Neural cell (in vitro differentiated cells): ENCODE measurements at regions not wholly inside any gene's neighbourhood (a gene's known extent, or its start where the extent isn't known, plus 50 kb on each side); places are given as distances from the start of the nearest gene placed in this dataset.

Experiments used
- EZH2 ChIP-seq: fragments of 200-600, 300-800 bp; shearing (Covaris generic), sonication (generic); IDR thresholded peaks from 2 replicates; pipeline ENCODE4 v1.6.1; 2014; ENCODE audit warnings: antibody characterized with exemption, low read length, borderline replicate concordance, mild to moderate bottlenecking; ENCODE audit not compliant: insufficient read depth, poor library complexity, severe bottlenecking
- RAD21 ChIP-seq: fragments of 450-650 bp; conservative IDR thresholded peaks from 2 replicates; pipeline ENCODE4 v1.6.1; 2014; ENCODE audit warnings: antibody characterized with exemption, mild to moderate bottlenecking, moderate library complexity
- TF ChIP-seq, protein P1 (sequence below): fragments of 450-650 bp; IDR thresholded peaks from 2 replicates; pipeline ENCODE4 v1.5.1; 2014; ENCODE audit warnings: antibody characterized with exemption, mild to moderate bottlenecking, moderate library complexity; ENCODE audit not compliant: poor library complexity, severe bottlenecking
- TF ChIP-seq, protein P2 (sequence below): IDR thresholded peaks from 2 replicates; pipeline ENCODE4 v1.6.1; 2012; ENCODE audit warnings: borderline replicate concordance

DNA sequence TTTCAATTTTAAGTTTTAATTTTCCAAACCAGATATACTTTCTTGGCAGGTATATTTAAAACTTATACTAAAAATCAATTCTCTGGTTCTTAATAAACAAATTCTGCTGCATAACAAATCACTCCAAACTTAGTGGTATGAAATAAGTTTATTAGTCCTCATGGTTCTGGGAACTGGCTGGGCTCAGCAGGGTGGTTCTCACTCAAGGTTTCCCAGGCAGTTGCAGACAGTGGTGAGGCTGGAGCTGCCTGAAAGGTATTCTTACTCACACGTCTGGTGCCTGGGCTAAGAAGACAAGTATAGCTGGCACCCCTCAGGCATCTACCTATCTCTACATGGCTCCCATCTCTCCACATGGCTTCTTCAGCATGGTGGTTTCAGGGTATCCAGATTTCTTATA is 308.2 kb upstream of the CCDC196 start:
- TF ChIP-seq, protein P1, sequence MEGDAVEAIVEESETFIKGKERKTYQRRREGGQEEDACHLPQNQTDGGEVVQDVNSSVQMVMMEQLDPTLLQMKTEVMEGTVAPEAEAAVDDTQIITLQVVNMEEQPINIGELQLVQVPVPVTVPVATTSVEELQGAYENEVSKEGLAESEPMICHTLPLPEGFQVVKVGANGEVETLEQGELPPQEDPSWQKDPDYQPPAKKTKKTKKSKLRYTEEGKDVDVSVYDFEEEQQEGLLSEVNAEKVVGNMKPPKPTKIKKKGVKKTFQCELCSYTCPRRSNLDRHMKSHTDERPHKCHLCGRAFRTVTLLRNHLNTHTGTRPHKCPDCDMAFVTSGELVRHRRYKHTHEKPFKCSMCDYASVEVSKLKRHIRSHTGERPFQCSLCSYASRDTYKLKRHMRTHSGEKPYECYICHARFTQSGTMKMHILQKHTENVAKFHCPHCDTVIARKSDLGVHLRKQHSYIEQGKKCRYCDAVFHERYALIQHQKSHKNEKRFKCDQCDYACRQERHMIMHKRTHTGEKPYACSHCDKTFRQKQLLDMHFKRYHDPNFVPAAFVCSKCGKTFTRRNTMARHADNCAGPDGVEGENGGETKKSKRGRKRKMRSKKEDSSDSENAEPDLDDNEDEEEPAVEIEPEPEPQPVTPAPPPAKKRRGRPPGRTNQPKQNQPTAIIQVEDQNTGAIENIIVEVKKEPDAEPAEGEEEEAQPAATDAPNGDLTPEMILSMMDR = no peak
- TF ChIP-seq, protein P2, sequence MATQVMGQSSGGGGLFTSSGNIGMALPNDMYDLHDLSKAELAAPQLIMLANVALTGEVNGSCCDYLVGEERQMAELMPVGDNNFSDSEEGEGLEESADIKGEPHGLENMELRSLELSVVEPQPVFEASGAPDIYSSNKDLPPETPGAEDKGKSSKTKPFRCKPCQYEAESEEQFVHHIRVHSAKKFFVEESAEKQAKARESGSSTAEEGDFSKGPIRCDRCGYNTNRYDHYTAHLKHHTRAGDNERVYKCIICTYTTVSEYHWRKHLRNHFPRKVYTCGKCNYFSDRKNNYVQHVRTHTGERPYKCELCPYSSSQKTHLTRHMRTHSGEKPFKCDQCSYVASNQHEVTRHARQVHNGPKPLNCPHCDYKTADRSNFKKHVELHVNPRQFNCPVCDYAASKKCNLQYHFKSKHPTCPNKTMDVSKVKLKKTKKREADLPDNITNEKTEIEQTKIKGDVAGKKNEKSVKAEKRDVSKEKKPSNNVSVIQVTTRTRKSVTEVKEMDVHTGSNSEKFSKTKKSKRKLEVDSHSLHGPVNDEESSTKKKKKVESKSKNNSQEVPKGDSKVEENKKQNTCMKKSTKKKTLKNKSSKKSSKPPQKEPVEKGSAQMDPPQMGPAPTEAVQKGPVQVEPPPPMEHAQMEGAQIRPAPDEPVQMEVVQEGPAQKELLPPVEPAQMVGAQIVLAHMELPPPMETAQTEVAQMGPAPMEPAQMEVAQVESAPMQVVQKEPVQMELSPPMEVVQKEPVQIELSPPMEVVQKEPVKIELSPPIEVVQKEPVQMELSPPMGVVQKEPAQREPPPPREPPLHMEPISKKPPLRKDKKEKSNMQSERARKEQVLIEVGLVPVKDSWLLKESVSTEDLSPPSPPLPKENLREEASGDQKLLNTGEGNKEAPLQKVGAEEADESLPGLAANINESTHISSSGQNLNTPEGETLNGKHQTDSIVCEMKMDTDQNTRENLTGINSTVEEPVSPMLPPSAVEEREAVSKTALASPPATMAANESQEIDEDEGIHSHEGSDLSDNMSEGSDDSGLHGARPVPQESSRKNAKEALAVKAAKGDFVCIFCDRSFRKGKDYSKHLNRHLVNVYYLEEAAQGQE = no peak
- TF ChIP-seq EZH2 (no peak), RAD21 (no peak)
